IMR-90 (cell line): ENCODE measurements at regions not wholly inside any gene's neighbourhood (a gene's known extent, or its start where the extent isn't known, plus 50 kb on each side); places are given as distances from the start of the nearest gene placed in this dataset.

Experiments used
- ATAC-seq: fragments of 200-7000 bp; cut with Tn5 transposase; 2 replicates; pipeline ENCODE4 v1.9.1; 2020; ENCODE audit warnings: low read depth, mild to moderate bottlenecking, moderate library complexity
- BruUV-seq: library from RNA; stranded (reverse); fragments of 400-500 nt; replicated peaks from 2 replicates; lab custom pipeline; 2021; lab: Mats Ljungman, UMichigan
- CTCF ChIA-PET: fragments of 300-600 bp; formaldehyde crosslinking; extraction: SDS; loops from one replicate; lab custom pipeline; 2021; ENCODE audit warnings: antibody characterized with exemption; lab: Yijun Ruan, JAX
- POLR2A ChIA-PET: fragments of 300-600 bp; sonication (Branson Sonifier 250); formaldehyde crosslinking; loops from one replicate; lab custom pipeline; 2022; ENCODE audit warnings: antibody characterized with exemption; ENCODE audit not compliant: unreplicated experiment; lab: Charles Lee
- DNase-seq: peaks from one replicate; pipeline ENCODE4 v3.0.0; 2013
- H2AFZ ChIP-seq: replicated peaks from 2 replicates; pipeline ENCODE3; 2013; ENCODE audit warnings: low read length, mild to moderate bottlenecking; ENCODE audit not compliant: poor library complexity
- H2AK5ac ChIP-seq: 2 replicates; pipeline ENCODE4 v1.6.1; 2013; ENCODE audit warnings: low read depth, low read length, inconsistent platforms
- H2AK9ac ChIP-seq: replicated peaks from 2 replicates; pipeline ENCODE3; 2013; ENCODE audit warnings: mild to moderate bottlenecking, low read depth, low read length, moderate library complexity; ENCODE audit not compliant: poor library complexity
- H2BK120ac ChIP-seq: 2 replicates; pipeline ENCODE4 v1.6.1; 2013; ENCODE audit warnings: low read depth, low read length, inconsistent platforms
- H2BK15ac ChIP-seq: 3 replicates; pipeline ENCODE4 v1.6.1; 2013; ENCODE audit warnings: low read depth, low read length, inconsistent platforms
- H2BK20ac ChIP-seq: 2 replicates; pipeline ENCODE4 v1.6.1; 2013; ENCODE audit warnings: low read depth, mild to moderate bottlenecking, inconsistent platforms, low read length, moderate library complexity
- H2BK5ac ChIP-seq: 2 replicates; pipeline ENCODE4 v1.6.1; 2013; ENCODE audit warnings: mild to moderate bottlenecking, low read depth, low read length, inconsistent platforms; ENCODE audit not compliant: poor library complexity, severe bottlenecking
- H3K14ac ChIP-seq: replicated peaks from 2 replicates; pipeline ENCODE4 v1.6.1; 2013; ENCODE audit warnings: low read depth, low read length, inconsistent platforms
- H3K18ac ChIP-seq: 2 replicates; pipeline ENCODE4 v1.6.1; 2013; ENCODE audit warnings: low read depth, low read length, control low read depth
- H3K23ac ChIP-seq: 2 replicates; pipeline ENCODE4 v1.6.1; 2013; ENCODE audit warnings: low read depth, low read length, inconsistent platforms
- H3K27ac ChIP-seq: 2 replicates; pipeline ENCODE4 v1.5.1; 2013; ENCODE audit warnings: mild to moderate bottlenecking, control low read depth, low read length; ENCODE audit not compliant: insufficient read depth
- H3K27me3 ChIP-seq: 2 replicates; pipeline ENCODE4 v1.6.1; 2013; ENCODE audit warnings: low read length; ENCODE audit not compliant: control insufficient read depth, insufficient read depth
- H3K36me3 ChIP-seq: 2 replicates; pipeline ENCODE4 v1.6.1; 2013; ENCODE audit warnings: low read length, mixed read lengths; ENCODE audit not compliant: control insufficient read depth, insufficient read depth
- H3K4ac ChIP-seq: 2 replicates; pipeline ENCODE4 v1.6.1; 2013; ENCODE audit warnings: low read depth, low read length, inconsistent platforms
- H3K4me1 ChIP-seq: 2 replicates; pipeline ENCODE4 v1.6.1; 2013; ENCODE audit warnings: low read length, mixed read lengths; ENCODE audit not compliant: control insufficient read depth, insufficient read depth
- H3K4me2 ChIP-seq: 2 replicates; pipeline ENCODE4 v1.6.1; 2013; ENCODE audit warnings: low read depth, mild to moderate bottlenecking, control low read depth, low read length, moderate library complexity
- H3K4me3 ChIP-seq: 2 replicates; pipeline ENCODE4 v1.5.1; 2013; ENCODE audit warnings: low read depth, mild to moderate bottlenecking, control low read depth, low read length, moderate library complexity; ENCODE audit not compliant: insufficient read depth
- H3K56ac ChIP-seq: 2 replicates; pipeline ENCODE4 v1.6.1; 2013; ENCODE audit warnings: low read length, inconsistent platforms; ENCODE audit not compliant: insufficient read depth; ENCODE audit errors: extremely low read depth
- H3K79me1 ChIP-seq, 2 experiments: 2 replicates each; pipeline ENCODE4 v1.6.1; 2013; ENCODE audit warnings: low read length in 2 of 2, inconsistent platforms in 1 of 2, low read depth in 1 of 2
- H3K9ac ChIP-seq: 2 replicates; pipeline ENCODE4 v1.6.1; 2013; ENCODE audit warnings: low read depth, low read length, control low read depth
- H3K9me1 ChIP-seq: 2 replicates; pipeline ENCODE4 v1.6.1; 2013; ENCODE audit warnings: low read length, inconsistent platforms; ENCODE audit not compliant: insufficient read depth
- H3K9me3 ChIP-seq: 2 replicates; pipeline ENCODE4 v1.6.1; 2013; ENCODE audit warnings: low read length; ENCODE audit not compliant: control insufficient read depth, insufficient read depth
- H4K20me1 ChIP-seq: 2 replicates; pipeline ENCODE4 v1.6.1; 2013; ENCODE audit warnings: low read length, inconsistent platforms; ENCODE audit not compliant: insufficient read depth
- H4K5ac ChIP-seq: 2 replicates; pipeline ENCODE4 v1.6.1; 2013; ENCODE audit warnings: mild to moderate bottlenecking, low read depth, low read length, control low read depth
- H4K8ac ChIP-seq, 2 experiments: 2 replicates each; pipeline ENCODE4 v1.6.1; 2013; ENCODE audit warnings: low read depth in 2 of 2, low read length in 2 of 2, control low read depth in 1 of 2, inconsistent platforms in 1 of 2
- H4K91ac ChIP-seq: 2 replicates; pipeline ENCODE4 v1.6.1; 2013; ENCODE audit warnings: low read depth, low read length, inconsistent platforms; ENCODE audit not compliant: insufficient read depth
- BHLHE40 ChIP-seq: fragments of 150-350 bp; IDR thresholded peaks from 2 replicates; pipeline ENCODE4 v1.6.1; 2016; ENCODE audit warnings: mild to moderate bottlenecking, low read depth, low read length
- CEBPB ChIP-seq: IDR thresholded peaks from 2 replicates; pipeline ENCODE4 v1.6.1; 2012; ENCODE audit warnings: low read depth, low read length, improper control_type of control experiment
- FOS ChIP-seq: fragments of 150-350 bp; IDR thresholded peaks from 2 replicates; pipeline ENCODE4 v1.6.1; 2016; ENCODE audit warnings: low read depth, low read length
- MAZ ChIP-seq: IDR thresholded peaks from 2 replicates; pipeline ENCODE4 v1.6.1; 2012; ENCODE audit warnings: low read depth, mild to moderate bottlenecking, low read length, improper control_type of control experiment, moderate library complexity, borderline replicate concordance
- NFE2L2 ChIP-seq: fragments of 150-350 bp; IDR thresholded peaks from 2 replicates; pipeline ENCODE4 v1.6.1; 2016; ENCODE audit warnings: low read depth, mild to moderate bottlenecking, low read length
- POLR2A ChIP-seq: IDR thresholded peaks from 2 replicates; pipeline ENCODE4 v1.6.1; 2012; ENCODE audit warnings: mild to moderate bottlenecking, low read depth, low read length
- RAD21 ChIP-seq: IDR thresholded peaks from 2 replicates; pipeline ENCODE4 v1.6.1; 2012; ENCODE audit warnings: low read length, improper control_type of control experiment
- RCOR1 ChIP-seq: IDR thresholded peaks from 2 replicates; pipeline ENCODE4 v1.6.1; 2012; ENCODE audit warnings: mild to moderate bottlenecking, low read length, improper control_type of control experiment; ENCODE audit not compliant: insufficient replicate concordance
- RFX5 ChIP-seq: IDR thresholded peaks from 2 replicates; pipeline ENCODE4 v1.8.0; 2012; ENCODE audit warnings: low read depth, mild to moderate bottlenecking, low read length, moderate library complexity
- WGBS, 2 experiments: methylation state at CpG; one replicate each; pipeline versions ENCODE4 v1.1.5 to v1.1.7; 2013; ENCODE audit warnings: missing lambda C conversion rate in 2 of 2; ENCODE audit not compliant: insufficient read length in 1 of 2; ENCODE audit errors: extremely low coverage in 2 of 2; 5-methylcytosine and 5-hydroxymethylcytosine counted together
- dilution Hi-C: fragments of 300-500 bp; cut with HindIII; formaldehyde crosslinking; loops from one replicate; pipeline ENCODE4 v1.14.3; 2018; ENCODE audit warnings: low sequenced_read_pairs; ENCODE audit not compliant: unreplicated experiment
- in situ Hi-C: fragments of 300-500 bp; cut with MboI; formaldehyde crosslinking; loops from 3 replicates; pipeline ENCODE4 v1.14.3; 2019; ENCODE audit warnings: low sequenced_read_pairs, inconsistent platforms, mixed read lengths
- intact Hi-C: fragments of 100-400 bp; cut with micrococcal nuclease; formaldehyde crosslinking; loops from 2 replicates; pipeline ENCODE4 v1.10.0; 2022
- TF ChIP-seq, protein P1 (sequence below): fragments of 150-350 bp; IDR thresholded peaks from 2 replicates; pipeline ENCODE4 v1.6.1; 2017; ENCODE audit warnings: mild to moderate bottlenecking, antibody characterized with exemption, low read length, low read depth
- TF ChIP-seq, protein P2 (sequence below): fragments of 150-350 bp; IDR thresholded peaks from 2 replicates; pipeline ENCODE4 v1.6.1; 2016; ENCODE audit warnings: low read depth, mild to moderate bottlenecking, low read length, moderate library complexity, borderline replicate concordance
- TF ChIP-seq, protein P3 (sequence below): conservative IDR thresholded peaks from 2 replicates; pipeline ENCODE4 v1.5.1; 2012; ENCODE audit warnings: mild to moderate bottlenecking, low read depth, low read length, improper control_type of control experiment

DNA sequence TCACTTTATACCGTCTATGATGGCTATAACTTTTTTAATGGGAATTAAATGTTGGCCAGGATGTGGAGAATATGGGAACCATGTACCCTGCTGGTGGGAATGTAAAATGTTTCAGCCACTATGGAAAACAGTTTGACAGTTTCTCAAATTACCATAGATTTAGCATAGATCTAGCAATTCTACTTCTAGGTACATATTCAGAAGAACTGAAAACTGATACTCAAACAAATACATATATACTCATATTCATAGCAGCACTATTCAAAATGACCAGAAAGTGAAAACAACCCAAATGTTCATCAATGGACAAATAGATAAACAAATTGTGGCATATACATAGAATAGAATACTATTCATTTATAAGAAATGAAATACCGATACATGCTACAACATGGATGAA is 539.4 kb downstream of the IGSF11 start:
- DNase-seq, result no peak
- Histone ChIP-seq H3K9me3 (no peaks in the 10 kb centered on the region), H3K4me1 (no peaks in the 10 kb centered on the region), H3K27me3 (no peaks in the 10 kb centered on the region), H3K9ac (no peak overlapping the region), H4K20me1 (no peaks in the 10 kb centered on the region), H3K79me1 (no peaks in the 10 kb centered on the region), H3K36me3 (no peaks in the 10 kb centered on the region), H3K14ac (no peak overlapping the region), H3K27ac (no peak overlapping the region), H3K56ac (no peak overlapping the region), H2BK120ac (no peak overlapping the region), H3K18ac (no peak overlapping the region), H3K23ac (no peak overlapping the region), H3K9me1 (no peaks in the 10 kb centered on the region), H2BK5ac (no peak overlapping the region), H4K5ac (no peak overlapping the region), H4K8ac (no peak overlapping the region), H2AK9ac (no peak overlapping the region), H2AFZ (no peak overlapping the region), H2BK15ac (no peak overlapping the region), H3K4me3 (no peak overlapping the region), H4K91ac (no peak overlapping the region), H2BK20ac (no peak overlapping the region), H2AK5ac (no peak overlapping the region), H3K4me2 (no peak overlapping the region), H3K4ac (no peak overlapping the region)
- intact Hi-C loops, result no loop called here
- CTCF ChIA-PET, result no interaction called here
- POLR2A ChIA-PET, result no interaction called here
- dilution Hi-C loops, result no loop called here
- WGBS, 2 experiments, result no CpG with 5 or more reads among the region's 2 CpGs
- in situ Hi-C loops, result no loop called here
- no peak for ATAC-seq
- BruUV-seq, result no TSS peak
- TF ChIP-seq POLR2A (no peak), CEBPB (no peak), RCOR1 (no peak), RAD21 (no peak), MAZ (no peak), NFE2L2 (no peak), RFX5 (no peak), BHLHE40 (no peak), FOS (no peak)
- TF ChIP-seq, protein P1, sequence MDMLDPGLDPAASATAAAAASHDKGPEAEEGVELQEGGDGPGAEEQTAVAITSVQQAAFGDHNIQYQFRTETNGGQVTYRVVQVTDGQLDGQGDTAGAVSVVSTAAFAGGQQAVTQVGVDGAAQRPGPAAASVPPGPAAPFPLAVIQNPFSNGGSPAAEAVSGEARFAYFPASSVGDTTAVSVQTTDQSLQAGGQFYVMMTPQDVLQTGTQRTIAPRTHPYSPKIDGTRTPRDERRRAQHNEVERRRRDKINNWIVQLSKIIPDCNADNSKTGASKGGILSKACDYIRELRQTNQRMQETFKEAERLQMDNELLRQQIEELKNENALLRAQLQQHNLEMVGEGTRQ, result no peak
- TF ChIP-seq, protein P2, sequence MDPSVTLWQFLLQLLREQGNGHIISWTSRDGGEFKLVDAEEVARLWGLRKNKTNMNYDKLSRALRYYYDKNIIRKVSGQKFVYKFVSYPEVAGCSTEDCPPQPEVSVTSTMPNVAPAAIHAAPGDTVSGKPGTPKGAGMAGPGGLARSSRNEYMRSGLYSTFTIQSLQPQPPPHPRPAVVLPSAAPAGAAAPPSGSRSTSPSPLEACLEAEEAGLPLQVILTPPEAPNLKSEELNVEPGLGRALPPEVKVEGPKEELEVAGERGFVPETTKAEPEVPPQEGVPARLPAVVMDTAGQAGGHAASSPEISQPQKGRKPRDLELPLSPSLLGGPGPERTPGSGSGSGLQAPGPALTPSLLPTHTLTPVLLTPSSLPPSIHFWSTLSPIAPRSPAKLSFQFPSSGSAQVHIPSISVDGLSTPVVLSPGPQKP, result no peak
- TF ChIP-seq, protein P3, sequence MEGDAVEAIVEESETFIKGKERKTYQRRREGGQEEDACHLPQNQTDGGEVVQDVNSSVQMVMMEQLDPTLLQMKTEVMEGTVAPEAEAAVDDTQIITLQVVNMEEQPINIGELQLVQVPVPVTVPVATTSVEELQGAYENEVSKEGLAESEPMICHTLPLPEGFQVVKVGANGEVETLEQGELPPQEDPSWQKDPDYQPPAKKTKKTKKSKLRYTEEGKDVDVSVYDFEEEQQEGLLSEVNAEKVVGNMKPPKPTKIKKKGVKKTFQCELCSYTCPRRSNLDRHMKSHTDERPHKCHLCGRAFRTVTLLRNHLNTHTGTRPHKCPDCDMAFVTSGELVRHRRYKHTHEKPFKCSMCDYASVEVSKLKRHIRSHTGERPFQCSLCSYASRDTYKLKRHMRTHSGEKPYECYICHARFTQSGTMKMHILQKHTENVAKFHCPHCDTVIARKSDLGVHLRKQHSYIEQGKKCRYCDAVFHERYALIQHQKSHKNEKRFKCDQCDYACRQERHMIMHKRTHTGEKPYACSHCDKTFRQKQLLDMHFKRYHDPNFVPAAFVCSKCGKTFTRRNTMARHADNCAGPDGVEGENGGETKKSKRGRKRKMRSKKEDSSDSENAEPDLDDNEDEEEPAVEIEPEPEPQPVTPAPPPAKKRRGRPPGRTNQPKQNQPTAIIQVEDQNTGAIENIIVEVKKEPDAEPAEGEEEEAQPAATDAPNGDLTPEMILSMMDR, result no peak
